ENCODE measurements at regions not wholly inside any gene's neighbourhood (a gene's known extent, or its start where the extent isn't known, plus 50 kb on each side); places are given as distances from the start of the nearest gene placed in this dataset.
"Not testable (repeated sequence)": the region's sequence is repeated elsewhere in the genome, so short reads cannot be mapped to it uniquely, and the experiment has no call there.

DNA sequence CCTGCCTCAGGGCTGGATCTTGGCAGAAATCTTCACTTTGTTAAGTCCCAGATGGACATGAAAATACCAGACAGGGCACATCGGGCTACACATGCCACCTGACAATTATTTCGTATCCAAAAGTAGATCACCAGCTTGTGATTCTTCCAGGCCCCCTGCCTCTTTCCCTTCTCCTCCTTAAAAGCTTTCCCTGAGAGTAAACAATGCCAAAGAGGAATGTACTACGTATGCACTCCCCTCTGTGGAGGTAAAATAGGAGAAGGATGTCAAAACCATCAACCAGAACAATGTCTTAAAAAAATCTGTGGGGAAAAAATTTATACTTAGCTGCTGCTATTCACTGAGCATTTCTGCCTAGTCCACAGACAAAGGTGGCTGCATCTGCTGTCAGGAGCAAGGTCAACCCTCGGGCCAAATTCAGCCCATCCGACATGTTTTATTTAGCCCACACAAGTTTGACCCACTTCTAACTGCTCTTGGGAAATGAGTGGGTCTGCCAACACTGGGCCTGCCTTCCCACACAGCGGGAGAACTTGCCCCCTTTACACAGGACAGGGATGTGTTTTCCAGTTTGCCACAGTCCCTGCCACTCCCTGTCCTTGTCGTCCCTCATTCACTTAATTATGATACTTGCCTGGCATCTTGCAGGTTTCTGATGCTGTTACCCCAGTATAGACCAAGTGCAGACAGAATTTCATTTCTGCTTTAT lies 74.7 kb upstream of the NBPF26 start:
- not testable (repeated sequence) for H3K4me2 ChIP-seq (ENCODE audit: low read depth, low read length, poor library complexity, severe bottlenecking); H3K27me3 ChIP-seq (ENCODE audit: low read length); H3K9ac ChIP-seq (ENCODE audit: low read length); H3K4me3 ChIP-seq (ENCODE audit: insufficient read depth, low read length, poor library complexity, severe bottlenecking); H3K79me2 ChIP-seq (ENCODE audit: insufficient read depth, low read length); H3K9me2 ChIP-seq (replicated peaks; ENCODE audit: insufficient read depth, low read length); H4K20me1 ChIP-seq (ENCODE audit: low read depth, low read length); H2AFZ ChIP-seq (ENCODE audit: low read depth, low read length, severe bottlenecking); H3F3A ChIP-seq (ENCODE audit: insufficient read depth); H3K9me3 ChIP-seq (ENCODE audit: insufficient read depth, low read length); H3K36me3 ChIP-seq (ENCODE audit: low read length); H3K27ac ChIP-seq (ENCODE audit: low read depth, low read length)

- not testable (repeated sequence) for H3K9me3 ChIP-seq (ENCODE audit: insufficient read depth, low read length); H3K4me3 ChIP-seq (ENCODE audit: insufficient read depth, low read length, poor library complexity, severe bottlenecking); H3K27me3 ChIP-seq (ENCODE audit: low read length); H3K4me2 ChIP-seq (ENCODE audit: low read depth, low read length, poor library complexity, severe bottlenecking); H3F3A ChIP-seq (ENCODE audit: insufficient read depth); H3K36me3 ChIP-seq (ENCODE audit: low read length); H3K9me2 ChIP-seq (replicated peaks; ENCODE audit: insufficient read depth, low read length); H3K27ac ChIP-seq (ENCODE audit: low read depth, low read length); H2AFZ ChIP-seq (ENCODE audit: low read depth, low read length, severe bottlenecking); H3K9ac ChIP-seq (ENCODE audit: low read length); H3K79me2 ChIP-seq (ENCODE audit: insufficient read depth, low read length); H4K20me1 ChIP-seq (ENCODE audit: low read depth, low read length)
Observed at GRCh38 chr1:120649730-120650129, 74.0 kb upstream of the NBPF26 start.

GRCh38 chr1:120654114-120654513 lies 69.6 kb upstream of the NBPF26 start:
- H3K36me3 ChIP-seq (ENCODE audit: low read length); H3K9ac ChIP-seq (ENCODE audit: low read length); H3K9me2 ChIP-seq (replicated peaks; ENCODE audit: insufficient read depth, low read length); H3F3A ChIP-seq (ENCODE audit: insufficient read depth); H3K4me2 ChIP-seq (ENCODE audit: low read depth, low read length, poor library complexity, severe bottlenecking); H2AFZ ChIP-seq (ENCODE audit: low read depth, low read length, severe bottlenecking); H3K27me3 ChIP-seq (ENCODE audit: low read length); H3K79me2 ChIP-seq (ENCODE audit: insufficient read depth, low read length); H3K27ac ChIP-seq (ENCODE audit: low read depth, low read length); H3K4me3 ChIP-seq (ENCODE audit: insufficient read depth, low read length, poor library complexity, severe bottlenecking); H4K20me1 ChIP-seq (ENCODE audit: low read depth, low read length); H3K9me3 ChIP-seq (ENCODE audit: insufficient read depth, low read length): not testable (repeated sequence)

GRCh38 chr1:120655394-120655793 lies 68.4 kb upstream of the NBPF26 start:
- H3F3A ChIP-seq (ENCODE audit: insufficient read depth); H3K9me3 ChIP-seq (ENCODE audit: insufficient read depth, low read length); H3K27ac ChIP-seq (ENCODE audit: low read depth, low read length); H3K9ac ChIP-seq (ENCODE audit: low read length); H3K9me2 ChIP-seq (replicated peaks; ENCODE audit: insufficient read depth, low read length); H2AFZ ChIP-seq (ENCODE audit: low read depth, low read length, severe bottlenecking); H3K27me3 ChIP-seq (ENCODE audit: low read length); H3K36me3 ChIP-seq (ENCODE audit: low read length); H3K4me3 ChIP-seq (ENCODE audit: insufficient read depth, low read length, poor library complexity, severe bottlenecking); H3K79me2 ChIP-seq (ENCODE audit: insufficient read depth, low read length); H3K4me2 ChIP-seq (ENCODE audit: low read depth, low read length, poor library complexity, severe bottlenecking); H4K20me1 ChIP-seq (ENCODE audit: low read depth, low read length): not testable (repeated sequence)

DNA sequence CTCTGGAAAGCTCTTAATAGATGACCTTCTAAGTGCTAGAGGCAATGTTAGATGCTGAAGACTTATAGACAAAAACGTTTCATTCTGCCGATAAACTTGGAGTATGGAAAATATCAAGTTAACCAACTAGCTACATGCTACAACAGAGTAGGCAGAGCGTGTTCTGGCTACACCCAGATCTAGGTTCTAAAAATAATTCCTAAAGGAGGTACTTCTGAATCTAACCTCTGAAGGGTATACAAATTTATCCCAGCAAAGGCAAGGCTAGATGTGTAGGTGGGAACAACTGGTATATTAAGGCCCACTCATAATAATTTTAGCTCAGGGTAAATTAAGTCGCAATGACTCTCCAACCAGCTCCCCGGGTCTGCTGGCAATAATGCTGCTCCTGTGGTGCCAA lies 67.6 kb upstream of the NBPF26 start:
- H3K79me2 ChIP-seq (ENCODE audit: insufficient read depth, low read length); H3K27me3 ChIP-seq (ENCODE audit: low read length); H3K9me2 ChIP-seq (replicated peaks; ENCODE audit: insufficient read depth, low read length); H4K20me1 ChIP-seq (ENCODE audit: low read depth, low read length); H3F3A ChIP-seq (ENCODE audit: insufficient read depth); H3K9ac ChIP-seq (ENCODE audit: low read length); H2AFZ ChIP-seq (ENCODE audit: low read depth, low read length, severe bottlenecking); H3K36me3 ChIP-seq (ENCODE audit: low read length); H3K4me3 ChIP-seq (ENCODE audit: insufficient read depth, low read length, poor library complexity, severe bottlenecking); H3K9me3 ChIP-seq (ENCODE audit: insufficient read depth, low read length); H3K4me2 ChIP-seq (ENCODE audit: low read depth, low read length, poor library complexity, severe bottlenecking); H3K27ac ChIP-seq (ENCODE audit: low read depth, low read length): not testable (repeated sequence)

- not testable (repeated sequence) for H3K79me2 ChIP-seq (ENCODE audit: insufficient read depth, low read length); H3K9me2 ChIP-seq (replicated peaks; ENCODE audit: insufficient read depth, low read length); H3K4me3 ChIP-seq (ENCODE audit: insufficient read depth, low read length, poor library complexity, severe bottlenecking); H3K9ac ChIP-seq (ENCODE audit: low read length); H3K36me3 ChIP-seq (ENCODE audit: low read length); H3K4me2 ChIP-seq (ENCODE audit: low read depth, low read length, poor library complexity, severe bottlenecking); H3F3A ChIP-seq (ENCODE audit: insufficient read depth); H4K20me1 ChIP-seq (ENCODE audit: low read depth, low read length); H3K27ac ChIP-seq (ENCODE audit: low read depth, low read length); H3K27me3 ChIP-seq (ENCODE audit: low read length); H2AFZ ChIP-seq (ENCODE audit: low read depth, low read length, severe bottlenecking); H3K9me3 ChIP-seq (ENCODE audit: insufficient read depth, low read length)
Observed at GRCh38 chr1:120657804-120658203, 65.9 kb upstream of the NBPF26 start.

DNA sequence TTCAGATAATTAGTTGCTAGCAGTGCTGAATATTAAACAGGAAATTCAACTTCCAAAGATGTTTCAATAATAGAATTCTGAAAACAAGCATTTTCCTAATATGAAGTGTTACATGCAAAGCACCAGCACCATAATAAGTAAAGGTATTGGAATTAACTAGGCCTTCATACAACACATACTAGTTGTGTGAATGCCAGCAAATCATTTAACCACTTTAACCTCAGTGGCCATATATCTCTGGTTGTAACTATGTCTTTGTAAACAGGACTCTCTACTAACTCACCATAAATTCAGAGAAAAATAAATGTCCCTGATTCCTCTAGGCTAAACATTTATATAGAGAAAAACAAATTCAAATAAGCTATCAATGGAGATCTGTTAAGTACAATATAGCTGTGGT lies 65.1 kb upstream of the NBPF26 start:
- not testable (repeated sequence) for H3K27me3 ChIP-seq (ENCODE audit: low read length); H3K9me2 ChIP-seq (replicated peaks; ENCODE audit: insufficient read depth, low read length); H3K79me2 ChIP-seq (ENCODE audit: insufficient read depth, low read length); H3K36me3 ChIP-seq (ENCODE audit: low read length); H3K4me2 ChIP-seq (ENCODE audit: low read depth, low read length, poor library complexity, severe bottlenecking); H2AFZ ChIP-seq (ENCODE audit: low read depth, low read length, severe bottlenecking); H3K4me3 ChIP-seq (ENCODE audit: insufficient read depth, low read length, poor library complexity, severe bottlenecking); H4K20me1 ChIP-seq (ENCODE audit: low read depth, low read length); H3K27ac ChIP-seq (ENCODE audit: low read depth, low read length); H3F3A ChIP-seq (ENCODE audit: insufficient read depth); H3K9ac ChIP-seq (ENCODE audit: low read length); H3K9me3 ChIP-seq (ENCODE audit: insufficient read depth, low read length)

DNA sequence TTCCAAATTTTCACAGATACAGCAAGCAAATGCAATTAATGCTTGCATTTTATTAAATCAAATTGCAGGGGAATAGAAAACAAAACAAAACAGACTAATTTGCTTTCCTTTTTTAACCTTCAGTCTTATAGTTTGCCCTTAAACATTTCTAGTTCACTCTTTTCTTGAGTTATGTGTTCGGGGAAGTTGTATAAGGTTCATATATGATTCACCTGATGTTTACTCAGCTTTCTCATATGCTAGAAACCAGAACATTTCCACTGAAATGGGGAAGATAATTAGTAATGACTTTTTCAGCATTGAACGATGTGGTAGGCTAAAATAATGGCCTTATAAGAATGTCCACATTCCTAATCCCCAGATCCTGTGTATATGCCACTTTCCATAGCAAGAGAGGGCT lies 64.6 kb upstream of the NBPF26 start:
- H4K20me1 ChIP-seq (ENCODE audit: low read depth, low read length); H3K27me3 ChIP-seq (ENCODE audit: low read length); H3K36me3 ChIP-seq (ENCODE audit: low read length); H3F3A ChIP-seq (ENCODE audit: insufficient read depth); H3K4me2 ChIP-seq (ENCODE audit: low read depth, low read length, poor library complexity, severe bottlenecking); H3K4me3 ChIP-seq (ENCODE audit: insufficient read depth, low read length, poor library complexity, severe bottlenecking); H2AFZ ChIP-seq (ENCODE audit: low read depth, low read length, severe bottlenecking); H3K9me3 ChIP-seq (ENCODE audit: insufficient read depth, low read length); H3K9ac ChIP-seq (ENCODE audit: low read length); H3K9me2 ChIP-seq (replicated peaks; ENCODE audit: insufficient read depth, low read length); H3K79me2 ChIP-seq (ENCODE audit: insufficient read depth, low read length); H3K27ac ChIP-seq (ENCODE audit: low read depth, low read length): not testable (repeated sequence)

Measured in SU-DHL-6 (cell line).